RWPE2 (cell line): ENCODE measurements at regions not wholly inside any gene's neighbourhood (a gene's known extent, or its start where the extent isn't known, plus 50 kb on each side); places are given as distances from the start of the nearest gene placed in this dataset.

ENCODE experiments used
- ATAC-seq: fragments of 200-7000 bp; cut with Tn5 transposase; 3 replicates; pipeline ENCODE4 v1.9.1; 2021; ENCODE audit warnings: low read depth
- DNase-seq: peaks from one replicate; pipeline ENCODE4 v3.0.0-alpha.2; 2020; ENCODE audit warnings: low spot score
- H3K27ac ChIP-seq: fragments of 450-650 bp; 2 replicates; pipeline ENCODE4 v1.5.1; 2017; ENCODE audit warnings: mild to moderate bottlenecking; ENCODE audit not compliant: poor library complexity, severe bottlenecking
- H3K27me3 ChIP-seq: fragments of 250-450 bp; sonication (Bioruptor Pico); 2 replicates; pipeline ENCODE4 v1.5.1; 2021; ENCODE audit warnings: mild to moderate bottlenecking, moderate library complexity; ENCODE audit not compliant: insufficient read depth, poor library complexity, severe bottlenecking
- H3K36me3 ChIP-seq: fragments of 250-450 bp; sonication (Bioruptor Pico); 2 replicates; pipeline ENCODE4 v1.5.1; 2020; ENCODE audit warnings: low read depth, mild to moderate bottlenecking, moderate library complexity
- H3K4me1 ChIP-seq: fragments of 250-450 bp; sonication (Bioruptor Pico); 2 replicates; pipeline ENCODE4 v1.5.1; 2021; ENCODE audit warnings: mild to moderate bottlenecking, moderate library complexity; ENCODE audit not compliant: insufficient read depth, poor library complexity, severe bottlenecking
- H3K4me3 ChIP-seq: fragments of 250-450 bp; sonication (Bioruptor Pico); 2 replicates; pipeline ENCODE4 v1.5.1; 2021; ENCODE audit warnings: mild to moderate bottlenecking, moderate library complexity; ENCODE audit not compliant: severe bottlenecking
- H3K9me3 ChIP-seq: fragments of 250-450 bp; sonication (Bioruptor Pico); 2 replicates; pipeline ENCODE4 v1.5.1; 2021; ENCODE audit warnings: mild to moderate bottlenecking, moderate library complexity; ENCODE audit not compliant: severe bottlenecking
- TF ChIP-seq, protein P1 (sequence below): fragments of 450-650 bp; IDR thresholded peaks from one replicate; pipeline ENCODE4 v1.5.1; 2017; ENCODE audit warnings: mild to moderate bottlenecking, moderate library complexity; ENCODE audit not compliant: poor library complexity, severe bottlenecking

DNA sequence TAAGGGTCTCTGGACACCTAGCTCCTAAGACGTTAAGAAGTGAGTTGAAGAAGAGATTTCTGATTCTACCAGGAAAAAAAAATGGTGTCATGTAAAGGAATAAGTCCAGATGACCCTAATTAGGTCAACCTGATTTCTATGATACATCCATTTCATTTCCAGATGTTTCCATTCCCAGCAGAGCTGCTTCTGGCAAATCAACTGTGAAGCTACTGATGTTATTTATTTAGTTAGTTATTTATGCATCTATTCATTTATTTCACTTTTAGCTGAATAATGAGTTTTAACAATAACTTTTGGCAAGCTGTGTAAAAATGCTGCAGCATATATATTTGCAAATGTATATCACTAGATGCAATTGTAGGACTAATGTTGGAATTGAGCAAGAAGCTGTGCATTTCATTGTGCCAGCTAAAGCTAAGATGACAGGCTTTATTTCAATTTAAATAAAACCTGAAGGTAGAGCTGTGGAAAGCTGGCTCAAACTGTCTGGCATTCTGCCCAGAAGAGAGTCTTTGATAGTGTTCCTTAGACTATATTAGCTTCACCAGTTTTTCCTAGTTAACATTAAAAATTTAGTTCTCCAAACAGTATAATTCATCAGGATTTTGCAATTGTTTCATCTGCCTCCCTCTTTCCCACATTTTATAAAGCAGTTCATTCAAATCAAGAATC is 1164.4 kb upstream of the ADGRL4 start:
- Histone ChIP-seq H3K27me3 (no peaks in the 10 kb centered on the region), H3K36me3 (no peaks in the 10 kb centered on the region), H3K27ac (no peak overlapping the region), H3K4me3 (no peak overlapping the region), H3K9me3 (no peaks in the 10 kb centered on the region), H3K4me1 (no peaks in the 10 kb centered on the region)
- DNase-seq (no peak), ATAC-seq (no peak)
- TF ChIP-seq, protein P1, sequence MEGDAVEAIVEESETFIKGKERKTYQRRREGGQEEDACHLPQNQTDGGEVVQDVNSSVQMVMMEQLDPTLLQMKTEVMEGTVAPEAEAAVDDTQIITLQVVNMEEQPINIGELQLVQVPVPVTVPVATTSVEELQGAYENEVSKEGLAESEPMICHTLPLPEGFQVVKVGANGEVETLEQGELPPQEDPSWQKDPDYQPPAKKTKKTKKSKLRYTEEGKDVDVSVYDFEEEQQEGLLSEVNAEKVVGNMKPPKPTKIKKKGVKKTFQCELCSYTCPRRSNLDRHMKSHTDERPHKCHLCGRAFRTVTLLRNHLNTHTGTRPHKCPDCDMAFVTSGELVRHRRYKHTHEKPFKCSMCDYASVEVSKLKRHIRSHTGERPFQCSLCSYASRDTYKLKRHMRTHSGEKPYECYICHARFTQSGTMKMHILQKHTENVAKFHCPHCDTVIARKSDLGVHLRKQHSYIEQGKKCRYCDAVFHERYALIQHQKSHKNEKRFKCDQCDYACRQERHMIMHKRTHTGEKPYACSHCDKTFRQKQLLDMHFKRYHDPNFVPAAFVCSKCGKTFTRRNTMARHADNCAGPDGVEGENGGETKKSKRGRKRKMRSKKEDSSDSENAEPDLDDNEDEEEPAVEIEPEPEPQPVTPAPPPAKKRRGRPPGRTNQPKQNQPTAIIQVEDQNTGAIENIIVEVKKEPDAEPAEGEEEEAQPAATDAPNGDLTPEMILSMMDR = no peak

DNA sequence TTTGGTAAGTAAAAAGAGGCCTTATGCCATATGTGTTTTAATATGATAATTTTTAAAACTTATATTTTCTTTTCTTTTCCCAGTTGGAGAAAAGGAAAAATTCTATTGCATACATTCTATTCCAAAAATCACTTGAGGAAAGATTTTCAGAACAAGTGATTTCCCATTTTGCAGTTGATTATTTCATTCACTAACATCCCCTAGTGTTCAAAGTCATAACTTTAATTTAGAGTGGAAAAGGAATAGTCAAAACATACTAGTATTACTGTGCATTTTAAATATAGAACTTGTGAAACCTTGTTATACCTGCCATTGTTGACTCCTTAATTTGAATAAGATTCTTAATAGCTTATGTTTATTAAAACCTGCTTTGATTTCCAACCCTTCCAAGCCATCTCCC is 1157.6 kb upstream of the ADGRL4 start:
- Histone ChIP-seq H3K27me3 (no peaks in the 10 kb centered on the region), H3K4me1 (no peaks in the 10 kb centered on the region), H3K4me3 (no peak overlapping the region), H3K27ac (no peak overlapping the region), H3K36me3 (no peaks in the 10 kb centered on the region), H3K9me3 (no peaks in the 10 kb centered on the region)
- TF ChIP-seq, protein P1 = peak; percentile 14
- DNase-seq = no peak
- ATAC-seq = no peak

DNA sequence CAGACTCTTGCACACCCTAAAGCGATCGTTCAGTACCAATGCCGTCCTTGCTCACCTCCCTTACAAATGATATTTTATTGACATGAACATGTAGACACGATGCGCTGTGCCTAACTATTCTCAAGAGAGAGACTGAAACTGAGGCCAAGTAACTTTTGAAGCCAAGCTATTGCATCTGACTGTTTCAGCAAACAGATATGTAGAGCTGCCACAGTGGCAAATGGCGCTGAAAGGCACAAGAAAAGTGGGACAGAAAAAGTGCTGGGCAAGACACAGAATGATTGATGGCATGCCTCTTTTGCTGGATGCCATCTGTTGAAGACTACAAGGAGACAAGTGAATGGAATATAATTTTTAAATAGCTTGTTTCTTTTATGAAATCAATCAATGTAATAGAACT is 1157.2 kb upstream of the ADGRL4 start:
- no peaks in the 10 kb centered on the region for H3K4me1 ChIP-seq
- no peak overlapping the region for H3K4me3 ChIP-seq
- H3K27me3 ChIP-seq = no peaks in the 10 kb centered on the region
- no peak for ATAC-seq
- no peak overlapping the region for H3K27ac ChIP-seq
- no peaks in the 10 kb centered on the region for H3K36me3 ChIP-seq
- H3K9me3 ChIP-seq = no peaks in the 10 kb centered on the region
- DNase-seq = no peak
- TF ChIP-seq, protein P1 = no peak

DNA sequence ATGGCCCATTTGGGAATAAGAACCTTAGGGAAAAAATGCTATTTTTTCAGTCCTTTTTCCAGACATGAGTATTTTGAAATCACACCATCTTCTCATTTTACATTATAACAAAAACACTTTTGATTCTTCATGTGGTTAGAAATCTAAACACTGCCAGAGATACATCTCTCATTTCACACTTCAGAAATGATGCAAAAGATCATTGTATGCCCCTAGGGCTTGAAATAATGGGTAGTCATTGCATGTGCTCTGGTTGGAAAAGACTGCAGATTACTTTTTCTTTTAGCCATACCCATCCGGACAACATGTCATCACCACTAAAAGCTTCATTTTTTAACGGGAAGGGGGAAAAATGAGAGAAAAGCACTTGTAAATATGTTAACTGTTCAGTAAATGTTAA is 1152.2 kb upstream of the ADGRL4 start:
- H3K9me3 ChIP-seq = no peaks in the 10 kb centered on the region
- no peaks in the 10 kb centered on the region for H3K27me3 ChIP-seq
- no peak for ATAC-seq
- no peaks in the 10 kb centered on the region for H3K4me1 ChIP-seq
- H3K36me3 ChIP-seq = no peaks in the 10 kb centered on the region
- H3K4me3 ChIP-seq = no peak overlapping the region
- no peak for DNase-seq
- TF ChIP-seq, protein P1 = no peak
- no peak overlapping the region for H3K27ac ChIP-seq

DNA sequence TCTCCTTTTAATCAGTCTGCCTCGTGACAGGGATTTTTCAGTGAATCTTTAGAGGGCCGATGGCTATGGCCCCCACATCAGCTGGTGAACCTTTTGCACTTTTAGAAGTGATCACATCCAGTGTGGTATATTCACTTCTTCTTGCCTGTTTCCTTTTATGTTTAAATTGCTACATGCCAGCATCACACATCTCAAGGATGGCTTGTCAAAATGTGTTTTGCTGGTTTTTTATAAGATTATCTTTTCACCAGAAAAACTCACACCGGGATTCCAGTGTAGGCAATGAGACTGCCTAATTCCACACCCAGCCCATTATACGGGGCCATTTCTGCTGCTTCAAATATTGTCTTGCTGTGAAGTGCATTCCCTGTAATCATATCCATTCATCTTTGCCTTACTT is 1151.7 kb upstream of the ADGRL4 start:
- Histone ChIP-seq H3K36me3 (no peaks in the 10 kb centered on the region), H3K4me1 (no peaks in the 10 kb centered on the region), H3K27me3 (no peaks in the 10 kb centered on the region), H3K4me3 (no peak overlapping the region), H3K27ac (no peak overlapping the region), H3K9me3 (no peaks in the 10 kb centered on the region)
- TF ChIP-seq, protein P1 = no peak
- ATAC-seq (no peak), DNase-seq (no peak)
